H9 (cell line): ENCODE measurements at regions not wholly inside any gene's neighbourhood (a gene's known extent, or its start where the extent isn't known, plus 50 kb on each side); places are given as distances from the start of the nearest gene placed in this dataset.

Experiments
- DNase-seq: peaks from one replicate; pipeline ENCODE4 v3.0.0-alpha.2; 2017
- H2AFZ ChIP-seq: one replicate; pipeline ENCODE4 v1.6.1; 2013; ENCODE audit warnings: mild to moderate bottlenecking, low read length, control low read depth, moderate library complexity
- H2AK5ac ChIP-seq: 2 replicates; pipeline ENCODE4 v1.6.1; 2013; ENCODE audit warnings: low read length, control low read depth, mixed read lengths; ENCODE audit not compliant: insufficient read length
- H2BK120ac ChIP-seq: one replicate; pipeline ENCODE4 v1.6.1; 2013; ENCODE audit warnings: low read depth, mild to moderate bottlenecking, low read length, control low read depth, inconsistent platforms; ENCODE audit not compliant: poor library complexity, severe bottlenecking
- H2BK12ac ChIP-seq: 2 replicates; pipeline ENCODE4 v1.6.1; 2013; ENCODE audit warnings: low read length, control low read depth, mixed read lengths, low read depth; ENCODE audit not compliant: insufficient read length
- H2BK15ac ChIP-seq: 2 replicates; pipeline ENCODE4 v1.6.1; 2013; ENCODE audit warnings: low read depth, low read length, control low read depth
- H2BK20ac ChIP-seq: one replicate; pipeline ENCODE4 v1.6.1; 2013; ENCODE audit warnings: low read depth, mild to moderate bottlenecking, low read length, control low read depth, inconsistent platforms; ENCODE audit not compliant: poor library complexity, severe bottlenecking
- H2BK5ac ChIP-seq: 2 replicates; pipeline ENCODE4 v1.6.1; 2013; ENCODE audit warnings: low read length, control low read depth, mixed read lengths; ENCODE audit not compliant: insufficient read length
- H3K14ac ChIP-seq: 2 replicates; pipeline ENCODE4 v1.6.1; 2013; ENCODE audit warnings: low read length, control low read depth; ENCODE audit not compliant: insufficient read depth
- H3K18ac ChIP-seq: 2 replicates; pipeline ENCODE4 v1.6.1; 2013; ENCODE audit warnings: low read depth, mild to moderate bottlenecking, mixed read lengths, low read length, control low read depth; ENCODE audit not compliant: insufficient read length
- H3K23ac ChIP-seq: 2 replicates; pipeline ENCODE4 v1.6.1; 2013; ENCODE audit warnings: low read length, control low read depth, mixed read lengths, low read depth; ENCODE audit not compliant: insufficient read length
- H3K23me2 ChIP-seq: 2 replicates; pipeline ENCODE4 v1.6.1; 2013; ENCODE audit warnings: low read depth, mild to moderate bottlenecking, mixed read lengths, low read length, control low read depth; ENCODE audit not compliant: insufficient read length, poor library complexity, severe bottlenecking
- H3K27ac ChIP-seq: 2 replicates; pipeline ENCODE4 v1.5.1; 2013; ENCODE audit warnings: low read length, control low read depth, mixed read lengths, low read depth; ENCODE audit not compliant: insufficient read length
- H3K27me3 ChIP-seq: 2 replicates; pipeline ENCODE4 v1.6.1; 2013; ENCODE audit warnings: low read length, control low read depth, inconsistent platforms; ENCODE audit not compliant: insufficient read depth
- H3K4ac ChIP-seq: 2 replicates; pipeline ENCODE4 v1.6.1; 2013; ENCODE audit warnings: low read depth, mild to moderate bottlenecking, control low read depth, inconsistent platforms, low read length, moderate library complexity
- H3K4me1 ChIP-seq: 2 replicates; pipeline ENCODE4 v1.6.1; 2013; ENCODE audit warnings: low read length, control low read depth, inconsistent platforms; ENCODE audit not compliant: insufficient read depth
- H3K4me2 ChIP-seq: 2 replicates; pipeline ENCODE4 v1.6.1; 2013; ENCODE audit warnings: low read length, control low read depth, mixed read lengths; ENCODE audit not compliant: insufficient read length, insufficient read depth
- H3K56ac ChIP-seq: 2 replicates; pipeline ENCODE4 v1.6.1; 2013; ENCODE audit warnings: low read depth, mild to moderate bottlenecking, mixed read lengths, low read length, control low read depth; ENCODE audit not compliant: insufficient read length
- H3K79me1 ChIP-seq: 2 replicates; pipeline ENCODE4 v1.6.1; 2013; ENCODE audit warnings: low read depth, mild to moderate bottlenecking, moderate library complexity, low read length, control low read depth, inconsistent platforms; ENCODE audit not compliant: insufficient read depth, poor library complexity, severe bottlenecking
- H3K79me2 ChIP-seq: 2 replicates; pipeline ENCODE4 v1.6.1; 2013; ENCODE audit warnings: low read length, control low read depth, inconsistent platforms; ENCODE audit not compliant: insufficient read depth
- H3K9ac ChIP-seq: 2 replicates; pipeline ENCODE4 v1.6.1; 2013; ENCODE audit warnings: low read length, control low read depth, mixed read lengths; ENCODE audit not compliant: insufficient read length; ENCODE audit errors: extremely low read depth
- H3K9me3 ChIP-seq: one replicate; pipeline ENCODE4 v1.6.1; 2013; ENCODE audit warnings: low read depth, low read length, inconsistent platforms; ENCODE audit not compliant: control insufficient read depth
- H3T11ph ChIP-seq: one replicate; pipeline ENCODE4 v1.6.1; 2013; ENCODE audit warnings: mild to moderate bottlenecking, low read length, control low read depth, inconsistent platforms
- H4K20me1 ChIP-seq: one replicate; pipeline ENCODE4 v1.6.1; 2013; ENCODE audit not compliant: control insufficient read depth, insufficient read length, insufficient read depth
- H4K5ac ChIP-seq: 2 replicates; pipeline ENCODE4 v1.6.1; 2013; ENCODE audit warnings: low read depth, mild to moderate bottlenecking, mixed read lengths, low read length, control low read depth; ENCODE audit not compliant: insufficient read length
- H4K8ac ChIP-seq: replicated peaks from 2 replicates; pipeline ENCODE4 v1.6.1; 2013; ENCODE audit warnings: low read length, control low read depth, mixed read lengths, low read depth; ENCODE audit not compliant: insufficient read length
- H4K91ac ChIP-seq: 2 replicates; pipeline ENCODE4 v1.6.1; 2013; ENCODE audit warnings: low read depth, mild to moderate bottlenecking, moderate library complexity, mixed read lengths, low read length, control low read depth; ENCODE audit not compliant: insufficient read length
- H3K27ac Mint-ChIP-seq, 3 experiments: 2 replicates in 2 of 3; 3 replicates in 1 of 3; pipeline ENCODE4 v1.8.0; 2020 to 2021; ENCODE audit warnings: mixed read lengths in 3 of 3, mild to moderate bottlenecking in 1 of 3, moderate library complexity in 1 of 3
- H3K27me3 Mint-ChIP-seq: 2 replicates; pipeline ENCODE4 v1.8.0; 2021; ENCODE audit warnings: low read depth, mild to moderate bottlenecking, moderate library complexity, mixed read lengths
- H3K36me3 Mint-ChIP-seq, 3 experiments: 2 replicates in 2 of 3; 3 replicates in 1 of 3; pipeline ENCODE4 v1.8.0; 2020 to 2021; ENCODE audit warnings: low read depth in 3 of 3, mixed read lengths in 3 of 3; ENCODE audit not compliant: insufficient read depth in 1 of 3
- H3K4me1 Mint-ChIP-seq, 2 experiments: 2 replicates each; pipeline ENCODE4 v1.8.0; 2020; ENCODE audit warnings: mixed read lengths in 2 of 2
- H3K4me3 Mint-ChIP-seq, 2 experiments: 2 replicates in 1 of 2; 3 replicates in 1 of 2; pipeline ENCODE4 v1.8.0; 2020 to 2021; ENCODE audit warnings: mild to moderate bottlenecking in 2 of 2, mixed read lengths in 2 of 2, moderate library complexity in 1 of 2
- H3K9me3 Mint-ChIP-seq, 2 experiments: 2 replicates in 1 of 2; 3 replicates in 1 of 2; pipeline ENCODE4 v1.8.0; 2020; ENCODE audit warnings: mild to moderate bottlenecking in 2 of 2, mixed read lengths in 2 of 2, moderate library complexity in 1 of 2
- CTCF ChIP-seq: fragments of 200-600 bp; sonication (generic); conservative IDR thresholded peaks from 3 replicates; pipeline ENCODE4 v1.8.0; 2021; ENCODE audit warnings: antibody characterized with exemption, mild to moderate bottlenecking
- WGBS: extraction: QIAGEN DNeasy Blood & Tissue Kit; methylation state at CpG from one replicate; pipeline ENCODE4 v1.1.7; 2013; ENCODE audit warnings: missing lambda C conversion rate, low lambda C conversion rate, mixed read lengths; ENCODE audit not compliant: insufficient read length; ENCODE audit errors: extremely low coverage; 5-methylcytosine and 5-hydroxymethylcytosine counted together

GRCh38 chr11:116527180-116527991, 245.4 kb downstream of the BUD13 start:
- no peak overlapping the region for H3K27ac ChIP-seq
- no peaks in the 10 kb centered on the region for H3K4me1 ChIP-seq
- H2BK15ac ChIP-seq, result no peak overlapping the region
- H4K5ac ChIP-seq, result no peak overlapping the region
- no peak overlapping the region for H2BK20ac ChIP-seq
- 0 out of 4 replicates have a peak, but pooled peaks cover 0 to 2% of the 10 kb centered on the region in 2 experiments for H3K4me1 Mint-ChIP-seq
- no peak overlapping the region for H2BK5ac ChIP-seq
- no peak overlapping the region for H2BK12ac ChIP-seq
- peaks cover 3 to 7% of the 10 kb centered on the region in 2 experiments; a peak in 2 of 5 replicates for H3K9me3 Mint-ChIP-seq
- no peak overlapping the region for H4K91ac ChIP-seq
- H2AK5ac ChIP-seq, result no peak overlapping the region
- H2AFZ ChIP-seq, result no peak overlapping the region
- H2BK120ac ChIP-seq, result no peak overlapping the region
- no peak for DNase-seq
- no peaks in the 10 kb centered on the region for H3K9me3 ChIP-seq
- H3K27me3 Mint-ChIP-seq, result peaks cover 37% of the 10 kb centered on the region
- no peak overlapping the region for H3K4me2 ChIP-seq
- no peak overlapping the region for H3K14ac ChIP-seq
- TF ChIP-seq CTCF, result no peak
- H3K27ac Mint-ChIP-seq, result no peak overlapping the region
- no peak overlapping the region for H3K23ac ChIP-seq
- no peak overlapping the region for H3K56ac ChIP-seq
- H4K20me1 ChIP-seq, result no peaks in the 10 kb centered on the region
- H3K18ac ChIP-seq, result no peak overlapping the region
- WGBS, result no CpG with 5 or more reads among the region's 10 CpGs
- H3K79me2 ChIP-seq, result no peaks in the 10 kb centered on the region
- H3K79me1 ChIP-seq, result no peaks in the 10 kb centered on the region
- H3K9ac ChIP-seq, result no peak overlapping the region
- no peak overlapping the region for H4K8ac ChIP-seq
- peaks cover 0 to 6% (median 4%) of the 10 kb centered on the region in 3 experiments; a peak in 4 of 7 replicates for H3K36me3 Mint-ChIP-seq
- H3K4me3 Mint-ChIP-seq, result no peak overlapping the region
- no peak overlapping the region for H3T11ph ChIP-seq
- H3K4ac ChIP-seq, result no peak overlapping the region
- H3K27me3 ChIP-seq, result no peaks in the 10 kb centered on the region; the same call in 1 of the 2 replicates
- no peaks in the 10 kb centered on the region for H3K23me2 ChIP-seq
